WTC11 (cell line): ENCODE measurements at regions not wholly inside any gene's neighbourhood (a gene's known extent, or its start where the extent isn't known, plus 50 kb on each side); places are given as distances from the start of the nearest gene placed in this dataset.

Experiments used
- ATAC-seq: fragments of 200-7000 bp; cut with Tn5 transposase; 2 replicates; pipeline ENCODE4 v1.10.0; 2021; ENCODE audit warnings: mild to moderate bottlenecking, moderate library complexity
- CTCF ChIA-PET: fragments of 300-600 bp; sonication (Branson Sonifier 250); formaldehyde crosslinking; loops from one replicate; lab custom pipeline; 2021; ENCODE audit warnings: antibody characterized with exemption; lab: Charles Lee
- POLR2A ChIA-PET: fragments of 350-600 bp; sonication (Branson Sonifier 250); formaldehyde crosslinking; loops from one replicate; lab custom pipeline; 2021; ENCODE audit warnings: antibody characterized with exemption; lab: Charles Lee
- DNase-seq: peaks from one replicate; pipeline ENCODE4 v3.0.0; 2021; ENCODE audit warnings: low spot score
- H3K27ac Mint-ChIP-seq: 2 replicates; pipeline ENCODE4 v1.8.0; 2021; ENCODE audit warnings: mixed read lengths
- H3K27me3 Mint-ChIP-seq: 2 replicates; pipeline ENCODE4 v1.8.0; 2021; ENCODE audit warnings: low read depth, mild to moderate bottlenecking, moderate library complexity, mixed read lengths
- H3K36me3 Mint-ChIP-seq: 2 replicates; pipeline ENCODE4 v1.8.0; 2021; ENCODE audit warnings: mixed read lengths
- H3K4me1 Mint-ChIP-seq: 2 replicates; pipeline ENCODE4 v1.8.0; 2022; ENCODE audit warnings: mixed read lengths
- H3K4me3 Mint-ChIP-seq: 2 replicates; pipeline ENCODE4 v1.8.0; 2021; ENCODE audit warnings: mild to moderate bottlenecking, moderate library complexity, mixed read lengths
- H3K9me3 Mint-ChIP-seq: 2 replicates; pipeline ENCODE4 v1.8.0; 2021; ENCODE audit warnings: mixed read lengths
- FOXP1 ChIP-seq: sonication (generic); formaldehyde crosslinking; IDR thresholded peaks from 2 replicates; pipeline ENCODE4 v1.8.0; 2022; ENCODE audit warnings: missing genetic modification reagents, mild to moderate bottlenecking, moderate library complexity, borderline replicate concordance
- NFATC4 ChIP-seq: fragments of 250-450 bp; sonication (Bioruptor Pico); IDR thresholded peaks from 2 replicates; pipeline ENCODE4 v1.9.0; 2021; ENCODE audit warnings: mild to moderate bottlenecking
- NFE2L1 ChIP-seq: sonication (generic); formaldehyde crosslinking; IDR thresholded peaks from 2 replicates; pipeline ENCODE4 v1.8.1; 2023; ENCODE audit warnings: missing genetic modification reagents
- RELA ChIP-seq: sonication (generic); formaldehyde crosslinking; IDR thresholded peaks from 2 replicates; pipeline ENCODE4 v1.8.1; 2022; ENCODE audit warnings: missing genetic modification reagents, mild to moderate bottlenecking, borderline replicate concordance
- SMAD3 ChIP-seq: sonication (generic); formaldehyde crosslinking; IDR thresholded peaks from 2 replicates; pipeline ENCODE4 v1.8.0; 2022; ENCODE audit warnings: missing genetic modification reagents, mild to moderate bottlenecking, borderline replicate concordance
- TCF7 ChIP-seq: sonication (generic); formaldehyde crosslinking; IDR thresholded peaks from 2 replicates; pipeline ENCODE4 v1.8.0; 2022; ENCODE audit warnings: mild to moderate bottlenecking, low read depth, missing genetic modification reagents, moderate library complexity
- ZNF396 ChIP-seq: fragments of 250-450 bp; sonication (Bioruptor Pico); IDR thresholded peaks from 2 replicates; pipeline ENCODE4 v1.8.0; 2021; ENCODE audit warnings: mild to moderate bottlenecking, moderate library complexity, borderline replicate concordance
- TF ChIP-seq, protein P1 (sequence below): fragments of 250-450 bp; sonication (Bioruptor Pico); IDR thresholded peaks from 2 replicates; pipeline ENCODE4 v1.9.0; 2021; ENCODE audit warnings: mild to moderate bottlenecking
- TF ChIP-seq, protein P2 (sequence below): sonication (generic); formaldehyde crosslinking; IDR thresholded peaks from 2 replicates; pipeline ENCODE4 v1.8.1; 2022; ENCODE audit warnings: low read depth, missing genetic modification reagents, borderline replicate concordance
- TF ChIP-seq, protein P3 (sequence below): sonication (generic); formaldehyde crosslinking; IDR thresholded peaks from 2 replicates; pipeline ENCODE4 v1.8.1; 2022; ENCODE audit warnings: missing genetic modification reagents, borderline replicate concordance
- TF ChIP-seq, protein P4 (sequence below): sonication (generic); formaldehyde crosslinking; IDR thresholded peaks from 2 replicates; pipeline ENCODE4 v1.8.1; 2023; ENCODE audit warnings: mild to moderate bottlenecking, missing genetic modification reagents, moderate library complexity
- TF ChIP-seq, protein P5 (sequence below): sonication (generic); formaldehyde crosslinking; IDR thresholded peaks from 2 replicates; pipeline ENCODE4 v1.8.0; 2022; ENCODE audit warnings: mild to moderate bottlenecking, missing genetic modification reagents
- TF ChIP-seq, protein P6 (sequence below): fragments of 250-450 bp; sonication (Bioruptor Pico); IDR thresholded peaks from 2 replicates; pipeline ENCODE4 v2.1.2; 2022; ENCODE audit warnings: mild to moderate bottlenecking, moderate library complexity
- TF ChIP-seq, protein P7 (sequence below): sonication (generic); formaldehyde crosslinking; IDR thresholded peaks from 2 replicates; pipeline ENCODE4 v1.8.0; 2023; ENCODE audit warnings: missing genetic modification reagents, mild to moderate bottlenecking, borderline replicate concordance

DNA sequence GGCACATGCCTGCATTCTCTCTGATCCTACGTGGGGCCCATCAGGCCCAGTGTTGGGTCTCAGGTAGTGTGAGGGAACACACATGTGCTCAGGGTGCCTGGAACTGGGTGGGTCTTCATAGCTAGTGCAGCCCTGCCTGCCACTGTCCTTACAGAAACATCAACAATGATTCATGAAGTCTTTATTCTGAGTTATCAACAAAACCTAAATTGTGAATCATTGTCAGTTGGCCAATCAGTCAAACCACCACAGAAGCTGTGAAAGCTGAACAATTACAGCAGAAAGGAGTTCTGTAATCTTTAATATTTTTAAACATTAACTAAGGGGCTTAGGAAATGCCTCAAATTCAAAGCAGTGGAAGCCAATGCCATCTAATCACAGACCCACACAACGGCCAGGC, 82.8 kb upstream of the ZNF521 start (continued):
- TF ChIP-seq, protein P1, sequence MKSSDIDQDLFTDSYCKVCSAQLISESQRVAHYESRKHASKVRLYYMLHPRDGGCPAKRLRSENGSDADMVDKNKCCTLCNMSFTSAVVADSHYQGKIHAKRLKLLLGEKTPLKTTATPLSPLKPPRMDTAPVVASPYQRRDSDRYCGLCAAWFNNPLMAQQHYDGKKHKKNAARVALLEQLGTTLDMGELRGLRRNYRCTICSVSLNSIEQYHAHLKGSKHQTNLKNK (CRISPR knock-in tag): no peak

DNA sequence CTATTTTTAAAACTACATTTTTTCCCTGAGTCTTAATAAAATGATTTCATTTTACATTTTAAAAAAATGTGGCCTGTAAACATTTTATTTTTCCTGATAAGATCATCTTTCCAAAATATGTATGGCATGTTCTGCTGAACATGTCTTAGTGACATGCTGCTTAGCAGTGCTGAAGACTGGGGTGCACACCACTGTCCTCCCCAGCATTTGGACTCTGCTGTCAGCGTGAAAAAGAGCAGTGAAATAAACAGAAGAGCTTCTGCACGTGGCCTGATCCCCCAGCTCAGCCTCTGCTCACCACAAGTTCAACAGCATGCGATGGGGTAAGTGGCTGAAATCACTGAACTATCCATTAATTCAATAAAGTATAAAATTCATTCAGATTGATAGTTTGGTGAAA, 81.6 kb upstream of the ZNF521 start:
- TF ChIP-seq NFE2L1 (CRISPR knock-in tag) (no peak), SMAD3 (CRISPR knock-in tag) (no peak), TCF7 (CRISPR knock-in tag) (no peak), NFATC4 (CRISPR knock-in tag) (no peak), RELA (CRISPR knock-in tag) (no peak), FOXP1 (CRISPR knock-in tag) (no peak), ZNF396 (CRISPR knock-in tag) (no peak)
- TF ChIP-seq, protein P2, sequence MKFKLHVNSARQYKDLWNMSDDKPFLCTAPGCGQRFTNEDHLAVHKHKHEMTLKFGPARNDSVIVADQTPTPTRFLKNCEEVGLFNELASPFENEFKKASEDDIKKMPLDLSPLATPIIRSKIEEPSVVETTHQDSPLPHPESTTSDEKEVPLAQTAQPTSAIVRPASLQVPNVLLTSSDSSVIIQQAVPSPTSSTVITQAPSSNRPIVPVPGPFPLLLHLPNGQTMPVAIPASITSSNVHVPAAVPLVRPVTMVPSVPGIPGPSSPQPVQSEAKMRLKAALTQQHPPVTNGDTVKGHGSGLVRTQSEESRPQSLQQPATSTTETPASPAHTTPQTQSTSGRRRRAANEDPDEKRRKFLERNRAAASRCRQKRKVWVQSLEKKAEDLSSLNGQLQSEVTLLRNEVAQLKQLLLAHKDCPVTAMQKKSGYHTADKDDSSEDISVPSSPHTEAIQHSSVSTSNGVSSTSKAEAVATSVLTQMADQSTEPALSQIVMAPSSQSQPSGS: no peak
- TF ChIP-seq, protein P3, sequence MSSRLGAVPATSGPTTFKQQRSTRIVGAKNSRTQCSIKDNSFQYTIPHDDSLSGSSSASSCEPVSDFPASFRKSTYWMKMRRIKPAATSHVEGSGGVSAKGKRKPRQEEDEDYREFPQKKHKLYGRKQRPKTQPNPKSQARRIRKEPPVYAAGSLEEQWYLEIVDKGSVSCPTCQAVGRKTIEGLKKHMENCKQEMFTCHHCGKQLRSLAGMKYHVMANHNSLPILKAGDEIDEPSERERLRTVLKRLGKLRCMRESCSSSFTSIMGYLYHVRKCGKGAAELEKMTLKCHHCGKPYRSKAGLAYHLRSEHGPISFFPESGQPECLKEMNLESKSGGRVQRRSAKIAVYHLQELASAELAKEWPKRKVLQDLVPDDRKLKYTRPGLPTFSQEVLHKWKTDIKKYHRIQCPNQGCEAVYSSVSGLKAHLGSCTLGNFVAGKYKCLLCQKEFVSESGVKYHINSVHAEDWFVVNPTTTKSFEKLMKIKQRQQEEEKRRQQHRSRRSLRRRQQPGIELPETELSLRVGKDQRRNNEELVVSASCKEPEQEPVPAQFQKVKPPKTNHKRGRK (CRISPR knock-in tag): no peak
- TF ChIP-seq, protein P4, sequence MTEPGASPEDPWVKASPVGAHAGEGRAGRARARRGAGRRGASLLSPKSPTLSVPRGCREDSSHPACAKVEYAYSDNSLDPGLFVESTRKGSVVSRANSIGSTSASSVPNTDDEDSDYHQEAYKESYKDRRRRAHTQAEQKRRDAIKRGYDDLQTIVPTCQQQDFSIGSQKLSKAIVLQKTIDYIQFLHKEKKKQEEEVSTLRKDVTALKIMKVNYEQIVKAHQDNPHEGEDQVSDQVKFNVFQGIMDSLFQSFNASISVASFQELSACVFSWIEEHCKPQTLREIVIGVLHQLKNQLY (CRISPR knock-in tag): no peak
- TF ChIP-seq, protein P5, sequence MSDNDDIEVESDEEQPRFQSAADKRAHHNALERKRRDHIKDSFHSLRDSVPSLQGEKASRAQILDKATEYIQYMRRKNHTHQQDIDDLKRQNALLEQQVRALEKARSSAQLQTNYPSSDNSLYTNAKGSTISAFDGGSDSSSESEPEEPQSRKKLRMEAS (CRISPR knock-in tag): no peak
- TF ChIP-seq, protein P6, sequence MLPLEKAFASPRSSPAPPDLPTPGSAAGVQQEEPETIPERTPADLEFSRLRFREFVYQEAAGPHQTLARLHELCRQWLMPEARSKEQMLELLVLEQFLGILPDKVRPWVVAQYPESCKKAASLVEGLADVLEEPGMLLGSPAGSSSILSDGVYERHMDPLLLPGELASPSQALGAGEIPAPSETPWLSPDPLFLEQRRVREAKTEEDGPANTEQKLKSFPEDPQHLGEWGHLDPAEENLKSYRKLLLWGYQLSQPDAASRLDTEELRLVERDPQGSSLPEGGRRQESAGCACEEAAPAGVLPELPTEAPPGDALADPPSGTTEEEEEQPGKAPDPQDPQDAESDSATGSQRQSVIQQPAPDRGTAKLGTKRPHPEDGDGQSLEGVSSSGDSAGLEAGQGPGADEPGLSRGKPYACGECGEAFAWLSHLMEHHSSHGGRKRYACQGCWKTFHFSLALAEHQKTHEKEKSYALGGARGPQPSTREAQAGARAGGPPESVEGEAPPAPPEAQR (CRISPR knock-in tag): no peak
- TF ChIP-seq, protein P7, sequence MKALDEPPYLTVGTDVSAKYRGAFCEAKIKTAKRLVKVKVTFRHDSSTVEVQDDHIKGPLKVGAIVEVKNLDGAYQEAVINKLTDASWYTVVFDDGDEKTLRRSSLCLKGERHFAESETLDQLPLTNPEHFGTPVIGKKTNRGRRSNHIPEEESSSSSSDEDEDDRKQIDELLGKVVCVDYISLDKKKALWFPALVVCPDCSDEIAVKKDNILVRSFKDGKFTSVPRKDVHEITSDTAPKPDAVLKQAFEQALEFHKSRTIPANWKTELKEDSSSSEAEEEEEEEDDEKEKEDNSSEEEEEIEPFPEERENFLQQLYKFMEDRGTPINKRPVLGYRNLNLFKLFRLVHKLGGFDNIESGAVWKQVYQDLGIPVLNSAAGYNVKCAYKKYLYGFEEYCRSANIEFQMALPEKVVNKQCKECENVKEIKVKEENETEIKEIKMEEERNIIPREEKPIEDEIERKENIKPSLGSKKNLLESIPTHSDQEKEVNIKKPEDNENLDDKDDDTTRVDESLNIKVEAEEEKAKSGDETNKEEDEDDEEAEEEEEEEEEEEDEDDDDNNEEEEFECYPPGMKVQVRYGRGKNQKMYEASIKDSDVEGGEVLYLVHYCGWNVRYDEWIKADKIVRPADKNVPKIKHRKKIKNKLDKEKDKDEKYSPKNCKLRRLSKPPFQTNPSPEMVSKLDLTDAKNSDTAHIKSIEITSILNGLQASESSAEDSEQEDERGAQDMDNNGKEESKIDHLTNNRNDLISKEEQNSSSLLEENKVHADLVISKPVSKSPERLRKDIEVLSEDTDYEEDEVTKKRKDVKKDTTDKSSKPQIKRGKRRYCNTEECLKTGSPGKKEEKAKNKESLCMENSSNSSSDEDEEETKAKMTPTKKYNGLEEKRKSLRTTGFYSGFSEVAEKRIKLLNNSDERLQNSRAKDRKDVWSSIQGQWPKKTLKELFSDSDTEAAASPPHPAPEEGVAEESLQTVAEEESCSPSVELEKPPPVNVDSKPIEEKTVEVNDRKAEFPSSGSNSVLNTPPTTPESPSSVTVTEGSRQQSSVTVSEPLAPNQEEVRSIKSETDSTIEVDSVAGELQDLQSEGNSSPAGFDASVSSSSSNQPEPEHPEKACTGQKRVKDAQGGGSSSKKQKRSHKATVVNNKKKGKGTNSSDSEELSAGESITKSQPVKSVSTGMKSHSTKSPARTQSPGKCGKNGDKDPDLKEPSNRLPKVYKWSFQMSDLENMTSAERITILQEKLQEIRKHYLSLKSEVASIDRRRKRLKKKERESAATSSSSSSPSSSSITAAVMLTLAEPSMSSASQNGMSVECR: no peak
- no peak overlapping the region for H3K4me3 Mint-ChIP-seq
- no peaks in the 10 kb centered on the region for H3K4me1 Mint-ChIP-seq
- DNase-seq: no peak
- no peaks in the 10 kb centered on the region for H3K27me3 Mint-ChIP-seq
- ChIA-PET POLR2A (no interaction called here), CTCF (no interaction called here)
- no peaks in the 10 kb centered on the region for H3K36me3 Mint-ChIP-seq
- no peak for ATAC-seq
- no peak overlapping the region for H3K27ac Mint-ChIP-seq
- H3K9me3 Mint-ChIP-seq: no peaks in the 10 kb centered on the region
